Islet of Langerhans (tissue), 1 donor: ENCODE measurements at regions not wholly inside any gene's neighbourhood (a gene's known extent, or its start where the extent isn't known, plus 50 kb on each side); places are given as distances from the start of the nearest gene placed in this dataset.
"Not testable (repeated sequence)": the region's sequence is repeated elsewhere in the genome, so short reads cannot be mapped to it uniquely, and the experiment has no call there.

Experiments
- FAIRE-seq: peaks from one replicate; lab custom pipeline; 2011; peaks lifted over from hg19 to GRCh38; lab: Jason Lieb, UNC

DNA sequence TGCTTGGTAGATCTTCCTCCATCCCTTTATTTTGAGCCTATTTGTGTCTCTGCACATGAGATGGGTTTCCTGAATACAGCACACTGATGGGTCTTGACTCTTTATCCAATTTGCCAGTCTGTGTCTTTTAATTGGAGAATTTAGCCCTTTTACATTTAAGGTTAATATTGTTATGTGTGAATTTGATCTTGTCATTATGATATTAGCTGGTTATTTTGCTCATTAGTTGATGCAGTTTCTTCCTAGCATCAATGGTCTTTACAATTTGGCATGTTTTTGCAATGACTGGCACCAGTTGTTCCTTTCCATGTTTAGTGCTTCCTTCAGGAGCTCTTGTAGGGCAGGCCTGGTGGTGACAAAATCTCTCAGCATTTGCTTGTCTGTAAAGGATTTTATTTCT is 72.4 kb downstream of the HNRNPD start:
- not testable (repeated sequence) for FAIRE-seq

DNA sequence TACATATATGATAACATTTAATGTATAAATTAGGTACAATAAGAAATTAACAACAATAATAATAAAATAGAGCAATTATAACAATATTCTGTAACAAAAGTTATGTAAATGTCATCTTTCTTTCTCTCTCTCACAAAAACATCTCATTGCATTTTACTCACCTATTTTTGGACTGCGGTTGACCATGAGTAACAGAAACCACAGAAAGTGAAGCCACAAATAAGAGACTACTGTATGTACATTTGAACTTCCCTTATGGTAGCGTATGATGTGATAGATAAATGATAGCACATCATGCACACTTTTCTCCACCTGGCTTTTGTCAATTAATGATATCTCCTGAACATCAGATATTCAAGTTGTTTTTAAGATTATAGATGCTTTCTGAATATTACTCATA is 80.5 kb downstream of the HNRNPD start:
- FAIRE-seq = no peak

DNA sequence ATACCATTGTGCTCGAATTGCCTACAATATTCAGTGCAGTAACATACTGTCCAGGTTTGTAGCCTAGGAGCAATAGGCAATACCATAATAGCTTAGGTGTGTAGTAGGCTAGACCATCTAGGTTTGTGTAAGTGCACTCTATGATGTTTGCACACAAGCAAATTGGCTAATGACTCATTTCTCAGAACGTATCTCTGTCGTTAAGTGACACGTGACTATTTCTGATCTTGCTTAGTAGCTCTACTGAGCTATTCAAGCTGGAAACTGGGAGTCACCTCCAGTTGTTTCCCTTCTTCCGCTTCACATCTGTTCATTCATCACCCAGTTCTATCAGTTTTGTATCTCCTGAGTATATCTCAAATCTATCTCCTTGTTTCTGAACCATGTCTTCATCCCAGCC is 86.1 kb downstream of the HNRNPD start:
- FAIRE-seq = no peak

DNA sequence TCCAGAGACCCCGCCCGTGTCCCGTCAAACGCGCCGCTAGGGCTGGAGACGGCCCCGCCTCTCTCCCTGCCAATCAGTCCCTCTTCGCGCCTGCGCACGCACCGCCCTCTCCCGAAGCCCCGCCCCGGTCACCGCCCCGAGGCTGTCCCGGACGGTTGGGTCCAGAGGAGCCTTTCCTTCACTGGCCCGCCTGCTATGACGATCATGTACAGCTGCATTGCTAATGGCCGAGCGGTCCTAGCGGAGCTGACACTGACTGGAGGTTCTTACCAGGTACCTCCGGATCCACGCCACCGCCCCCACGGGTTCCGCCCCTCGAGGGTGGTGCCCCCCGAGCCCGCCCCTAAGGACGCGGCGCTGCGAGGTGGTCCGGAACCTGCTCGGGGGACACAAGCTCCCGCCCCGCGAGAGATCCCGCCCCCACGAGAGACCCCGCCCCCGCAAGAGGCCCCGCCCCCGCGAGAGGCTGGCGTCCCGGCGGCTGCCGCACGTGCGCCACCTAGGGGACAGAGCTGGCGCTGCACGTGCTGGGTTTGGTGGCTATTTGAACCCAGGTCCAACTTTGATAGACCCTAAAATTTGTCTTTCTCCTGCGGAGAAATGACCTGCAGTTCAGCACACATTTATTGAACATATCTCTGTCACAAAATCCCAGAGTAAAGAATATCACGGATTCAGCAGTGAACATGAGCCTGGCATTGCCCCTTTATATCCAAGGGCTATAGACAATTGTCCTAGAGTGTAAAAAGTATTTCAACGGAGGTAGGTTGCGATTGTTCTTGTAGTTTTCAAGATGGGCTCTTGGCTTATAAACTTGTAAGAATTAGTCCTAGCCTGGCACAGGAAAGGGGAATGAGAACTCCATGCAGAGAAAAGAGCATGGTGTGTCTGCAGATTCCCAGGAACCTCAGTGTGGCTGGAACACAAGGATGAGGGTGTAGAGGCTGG is 88.7 kb downstream of the HNRNPD start:
- peak; percentile 74 for FAIRE-seq

DNA sequence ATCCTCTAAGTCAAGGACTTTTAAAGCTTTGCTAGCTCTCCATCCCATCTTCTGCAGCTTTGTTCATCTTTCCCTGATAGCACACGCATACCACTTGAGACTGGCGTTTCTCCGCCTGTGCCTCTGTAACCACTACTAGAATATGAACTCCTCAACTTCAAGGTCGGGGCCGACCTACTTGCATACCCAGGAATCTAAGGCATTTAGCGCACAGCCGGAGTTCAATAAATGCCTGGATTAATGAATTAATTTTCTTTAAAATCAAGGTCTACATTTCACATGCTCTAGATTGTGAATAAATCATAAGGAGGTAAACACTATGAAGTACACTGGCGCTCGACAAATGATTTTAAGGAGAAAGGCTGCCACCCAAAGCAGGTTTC is 89.3 kb downstream of the HNRNPD start:
- FAIRE-seq = no peak

DNA sequence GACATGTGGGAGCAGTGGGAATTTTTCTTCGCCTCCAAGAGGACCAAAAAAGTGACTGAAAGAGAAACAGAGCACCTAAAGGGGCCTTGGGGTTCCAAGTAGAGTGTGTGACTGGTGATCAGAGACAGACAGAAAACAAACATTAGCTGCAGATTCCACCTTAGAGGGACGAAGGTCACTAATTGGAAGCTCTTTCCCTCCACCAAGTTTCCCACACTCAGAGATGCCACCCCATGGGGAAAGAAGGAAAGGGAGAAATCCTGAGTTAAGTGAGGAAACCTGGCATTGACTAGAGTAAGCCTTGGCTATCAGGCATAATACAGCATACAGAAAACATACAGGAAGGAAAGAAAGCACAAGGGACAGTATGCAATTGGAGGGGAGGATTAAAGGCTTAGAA is 90.9 kb downstream of the HNRNPD start:
- no peak for FAIRE-seq

DNA sequence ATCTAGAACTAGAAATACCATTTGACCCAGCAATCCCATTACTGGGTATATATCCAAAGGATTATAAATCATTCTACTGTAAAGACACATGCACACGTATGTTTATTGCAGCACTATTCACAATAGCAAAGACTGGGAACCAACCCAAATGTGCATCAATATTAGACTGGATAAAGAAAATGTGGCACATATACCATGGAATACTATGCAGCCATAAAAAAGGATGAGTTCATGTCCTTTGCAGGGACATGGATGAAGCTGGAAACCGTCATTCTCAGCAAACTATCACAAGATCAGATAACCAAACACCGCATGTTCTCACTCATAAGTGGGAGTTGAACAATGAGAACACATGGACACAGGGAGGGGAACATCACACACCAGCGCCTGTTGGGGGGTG is 94.2 kb downstream of the HNRNPD start:
- FAIRE-seq = not testable (repeated sequence)

DNA sequence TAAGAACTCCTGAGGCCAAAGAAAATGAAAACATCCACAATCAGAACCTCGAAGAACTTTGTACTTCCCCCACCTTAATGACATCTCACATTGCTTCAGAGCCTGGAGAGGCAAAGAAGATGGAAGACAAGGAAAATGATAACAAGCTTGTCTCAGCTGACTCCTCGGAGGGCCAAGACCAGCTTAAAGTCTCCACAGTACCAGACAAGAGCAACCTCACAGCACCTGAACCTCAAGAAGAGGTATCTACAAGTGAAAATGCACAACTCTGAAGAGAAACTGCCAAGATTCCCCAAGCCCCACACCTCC is 97.5 kb downstream of the HNRNPD start:
- FAIRE-seq = no peak

DNA sequence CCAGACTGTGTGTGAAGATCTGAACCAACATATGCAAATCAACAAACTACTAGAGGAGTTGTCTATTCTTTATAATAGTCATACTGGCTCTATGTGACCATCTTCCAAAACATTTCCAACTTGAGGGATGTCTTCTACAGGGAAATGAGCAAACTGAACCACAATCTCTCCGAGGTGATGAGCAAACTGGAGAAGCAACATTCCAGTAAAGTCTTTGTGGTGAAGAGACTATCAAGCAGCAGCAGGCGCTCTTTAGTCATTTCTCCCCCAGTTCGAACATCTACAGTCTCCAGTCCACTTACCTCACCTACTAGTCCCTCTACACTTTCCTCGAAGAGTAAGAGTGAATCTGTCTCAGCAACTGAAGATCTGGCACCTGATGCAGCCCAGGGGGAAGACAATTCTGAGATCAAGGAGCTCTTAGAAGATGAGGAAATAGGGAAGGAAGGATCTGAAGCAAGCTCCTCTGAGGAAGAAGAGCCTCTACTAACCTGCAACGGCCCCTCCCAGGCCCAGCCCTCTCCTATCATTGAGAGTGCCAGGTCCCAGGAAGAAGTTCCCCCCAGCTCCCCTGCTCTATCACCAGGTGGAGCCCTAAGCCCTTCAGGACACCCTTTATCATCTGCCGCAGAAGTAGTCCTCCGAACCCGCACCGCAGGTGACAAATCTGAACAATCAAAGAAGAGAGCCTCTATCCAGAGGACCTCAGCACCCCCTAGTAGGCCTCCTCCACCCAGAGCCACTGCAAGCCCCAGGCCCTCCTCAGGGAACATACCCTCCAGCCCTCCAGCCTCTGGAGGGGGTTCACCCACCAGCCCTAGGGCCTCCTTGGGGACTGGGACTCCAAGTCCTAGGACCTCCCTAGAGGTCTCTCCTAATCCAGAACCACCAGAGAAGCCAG is 98.1 kb downstream of the HNRNPD start:
- no peak for FAIRE-seq

DNA sequence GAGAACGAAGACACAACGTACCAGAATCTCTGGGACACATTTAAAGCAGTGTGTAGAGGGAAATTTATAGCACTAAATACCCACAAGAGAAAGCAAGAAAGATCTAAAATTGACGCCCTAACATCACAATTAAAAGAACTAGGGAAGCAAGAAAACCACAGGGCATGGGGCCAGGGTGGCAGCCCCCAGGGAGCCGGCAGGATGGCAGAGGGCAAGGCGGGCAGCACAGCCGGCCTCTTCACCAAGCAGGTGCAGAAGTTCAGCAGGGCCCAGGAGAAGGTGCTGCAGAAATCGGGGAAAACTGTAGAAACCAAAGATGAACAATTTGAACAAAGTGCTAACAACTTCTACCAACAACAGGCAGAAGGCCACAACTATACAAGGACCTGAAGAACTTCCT is 99.1 kb downstream of the HNRNPD start:
- not testable (repeated sequence) for FAIRE-seq

DNA sequence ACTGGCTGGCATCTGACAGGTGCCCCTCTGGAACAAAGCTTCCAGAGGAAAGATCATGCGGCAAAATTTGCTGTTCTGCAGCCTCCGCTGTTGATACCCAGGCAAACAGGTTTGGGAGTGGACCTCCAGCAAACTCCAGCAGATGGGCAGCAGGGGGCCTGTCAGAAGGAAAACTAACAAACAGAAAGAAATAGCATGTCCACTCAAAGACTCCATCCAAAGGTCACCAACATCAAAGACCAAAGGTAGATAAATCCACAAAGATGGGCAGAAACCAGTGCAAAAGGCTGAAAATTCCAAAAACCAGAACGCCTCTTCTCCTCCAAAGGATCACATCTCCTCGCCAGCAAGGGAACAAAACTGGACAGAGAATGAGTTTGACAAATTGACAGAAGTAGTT is 101.3 kb downstream of the HNRNPD start:
- not testable (repeated sequence) for FAIRE-seq

DNA sequence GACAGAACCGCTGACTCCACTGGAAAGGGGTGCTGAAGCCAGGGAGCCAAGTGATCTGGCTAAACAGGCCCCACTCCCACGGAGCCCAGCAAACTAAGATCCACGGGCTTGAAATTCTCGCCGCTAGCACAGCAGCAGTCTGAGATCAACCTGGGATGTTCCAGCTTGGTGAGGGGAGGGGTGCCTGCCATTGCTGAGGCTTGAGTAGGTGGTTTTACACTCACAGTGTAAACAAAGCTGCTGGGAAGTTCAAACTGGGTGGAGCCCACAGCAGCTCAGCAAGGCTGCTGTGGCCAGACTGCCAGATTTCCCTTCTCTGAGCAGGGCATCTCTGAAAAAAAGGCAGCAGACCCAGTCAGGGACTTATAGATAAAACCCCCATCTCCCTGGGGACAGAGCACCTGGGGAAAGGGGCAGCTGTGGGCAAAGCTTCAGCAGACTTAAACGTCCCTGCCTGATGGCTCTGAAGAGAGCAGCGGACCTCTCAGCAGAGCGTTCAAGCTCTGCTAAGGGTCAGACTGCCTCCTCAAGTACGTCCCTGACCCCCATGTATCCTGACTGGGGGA is 101.8 kb downstream of the HNRNPD start:
- FAIRE-seq = not testable (repeated sequence)

DNA sequence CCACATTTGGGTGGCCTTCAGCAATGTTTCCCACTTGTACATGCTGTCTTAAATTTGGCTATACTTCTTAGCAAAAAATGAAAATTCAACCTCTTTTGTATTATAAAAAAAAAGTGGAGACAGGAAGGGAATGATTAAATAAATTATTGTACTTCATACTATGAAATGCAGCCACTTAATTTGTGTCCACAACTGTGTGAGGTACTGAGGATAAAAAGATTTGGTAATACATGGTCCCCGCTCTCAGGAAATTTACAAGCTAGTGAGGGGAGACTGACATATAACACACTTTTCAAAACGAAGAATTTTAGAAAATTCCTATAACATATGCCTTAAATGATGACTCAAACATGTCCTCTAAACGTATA is 105.0 kb downstream of the HNRNPD start:
- no peak for FAIRE-seq

DNA sequence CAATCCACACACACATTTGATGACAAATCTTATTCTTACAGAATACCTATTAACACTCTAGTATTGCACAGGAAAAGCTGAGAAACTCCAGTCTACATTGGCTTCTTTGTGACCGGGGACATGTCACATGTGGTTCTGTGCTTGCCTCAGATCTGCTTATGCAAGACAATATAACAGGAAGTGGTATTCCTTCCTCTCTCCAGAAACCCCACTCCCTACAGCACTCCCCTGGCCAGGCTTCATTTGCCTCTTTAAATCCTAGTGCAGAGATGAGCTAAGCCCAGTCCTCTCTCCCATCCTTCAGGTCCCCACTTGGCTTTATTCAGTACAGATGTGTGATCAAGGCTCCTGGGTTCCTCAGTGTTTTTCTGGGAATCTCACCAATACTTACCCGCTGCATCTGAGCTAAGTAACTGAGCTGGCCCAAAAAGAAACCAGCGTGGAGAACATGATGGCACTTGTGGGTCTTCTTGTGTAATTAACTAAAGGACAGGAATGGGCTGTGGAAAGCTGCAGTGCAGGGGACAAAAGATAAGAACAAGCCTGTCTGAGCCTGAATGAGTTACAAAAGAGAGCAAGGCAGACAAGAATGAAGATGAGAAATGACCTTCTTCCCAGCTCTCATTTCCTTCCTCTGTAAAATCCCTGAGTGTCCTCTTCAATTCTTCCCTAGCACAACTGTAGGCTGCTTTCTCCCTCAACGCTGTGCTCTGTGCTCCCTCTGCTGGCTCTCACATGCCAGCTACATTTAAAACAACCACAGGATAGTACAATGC is 105.6 kb downstream of the HNRNPD start:
- peak; percentile 13 for FAIRE-seq

DNA sequence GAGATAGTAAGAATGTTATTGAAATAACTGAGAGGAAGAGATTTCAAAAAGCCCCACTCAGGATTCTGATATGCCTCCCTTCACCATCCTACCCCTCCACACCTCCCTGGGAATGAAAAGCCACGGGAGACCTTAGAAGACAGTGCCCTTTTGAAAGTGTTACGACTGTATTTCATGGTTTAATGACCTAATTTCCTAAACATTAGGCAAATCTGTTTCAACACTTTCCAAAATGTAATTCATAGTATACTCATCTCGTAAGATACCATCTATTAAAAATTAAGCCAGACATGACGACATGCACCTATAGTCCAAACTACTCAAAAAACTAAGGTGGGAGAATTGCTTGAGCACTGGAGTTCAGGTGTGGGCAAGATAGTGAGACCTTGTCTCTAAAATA is 106.3 kb downstream of the HNRNPD start:
- FAIRE-seq = no peak

DNA sequence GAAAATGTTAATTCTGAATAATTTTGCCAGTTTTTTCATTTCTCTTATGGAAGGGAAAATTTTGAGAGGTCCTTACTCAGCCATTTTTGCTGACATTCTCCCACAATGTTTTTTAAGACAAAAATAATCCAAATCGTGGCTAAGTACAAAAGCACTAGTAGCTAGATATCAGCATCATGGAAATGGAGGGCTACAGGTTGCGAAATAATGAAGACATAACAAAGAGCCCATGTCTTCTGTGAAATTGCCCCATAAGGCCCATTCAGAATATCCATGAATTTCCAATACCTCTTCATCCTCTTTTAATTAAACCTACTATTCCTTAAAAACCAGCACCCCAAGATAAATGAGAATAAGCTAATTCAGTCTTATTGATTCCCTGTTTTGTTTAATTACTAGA is 107.4 kb downstream of the HNRNPD start:
- no peak for FAIRE-seq

DNA sequence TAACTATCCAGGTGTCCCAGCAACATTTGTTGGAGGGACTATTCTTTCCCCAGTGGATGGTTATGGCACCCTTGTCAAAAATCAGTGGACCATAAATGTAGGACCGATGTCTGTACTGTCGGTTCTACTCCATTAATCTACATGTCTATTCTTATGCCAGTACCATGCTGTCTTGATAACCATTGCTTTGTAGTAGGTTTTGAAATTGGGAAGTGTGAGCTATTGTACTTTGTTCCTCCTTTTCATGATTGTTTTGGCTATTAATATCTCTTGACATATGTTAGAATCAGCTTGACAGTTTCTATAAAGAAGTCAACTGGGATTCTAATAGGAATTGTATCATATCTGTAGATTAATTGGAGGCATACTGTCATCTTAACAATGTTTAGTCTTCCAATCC is 112.7 kb downstream of the HNRNPD start:
- FAIRE-seq = no peak

DNA sequence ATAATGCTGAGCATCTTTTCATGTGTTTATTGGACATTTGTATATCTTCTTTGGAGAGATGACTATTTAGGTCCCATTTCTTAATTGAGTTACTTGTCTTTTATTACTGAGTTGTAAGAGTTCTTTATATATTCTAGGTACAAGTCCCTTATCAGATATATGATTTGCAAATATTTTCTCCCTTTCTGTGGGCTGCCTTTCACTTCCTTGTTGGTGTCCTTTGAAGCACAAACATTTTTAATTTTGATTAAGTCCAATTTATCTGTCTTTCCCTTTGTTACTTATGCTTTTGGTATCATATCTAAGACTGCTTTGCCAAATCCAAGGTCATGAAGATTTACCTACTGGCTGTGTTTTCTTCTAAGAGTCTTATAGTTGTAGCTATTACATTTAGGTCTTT is 113.2 kb downstream of the HNRNPD start:
- no peak for FAIRE-seq

DNA sequence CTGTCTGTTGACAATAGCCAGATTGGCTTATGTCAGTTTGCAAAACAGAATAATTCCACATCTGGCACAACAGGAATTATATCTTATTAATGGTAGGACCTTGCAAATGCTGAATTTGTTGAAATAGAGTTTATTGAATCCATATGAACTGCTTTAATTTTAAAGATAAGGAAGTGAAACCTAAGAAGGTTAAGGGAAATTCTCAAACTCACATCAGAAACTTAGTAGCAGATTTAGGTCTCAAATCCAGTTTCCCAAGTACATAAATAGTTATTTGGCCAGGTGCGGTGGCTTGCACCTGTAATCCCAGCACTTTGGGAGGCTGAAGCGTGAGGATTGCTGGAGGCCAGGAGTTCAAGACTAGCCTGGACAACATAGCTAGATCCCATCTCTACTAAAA is 117.1 kb downstream of the HNRNPD start:
- FAIRE-seq = no peak

DNA sequence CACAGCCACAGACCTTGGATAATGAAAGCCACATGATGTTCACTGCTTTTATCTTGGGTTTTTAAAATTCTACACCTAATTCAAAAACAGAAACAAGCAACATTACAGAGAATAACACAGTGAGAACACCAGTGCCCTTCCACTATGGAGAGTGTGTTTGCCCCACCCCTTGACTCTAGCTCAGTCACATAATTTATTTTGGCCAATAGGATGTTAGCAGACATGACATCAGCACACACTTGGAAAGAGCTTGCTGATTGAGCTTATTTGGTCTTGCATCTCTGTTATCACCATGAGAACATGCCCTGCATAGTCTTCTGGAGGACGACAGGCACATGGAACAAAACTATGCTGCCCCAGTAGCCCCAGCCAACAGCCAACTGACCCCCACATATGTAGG is 118.1 kb downstream of the HNRNPD start:
- no peak for FAIRE-seq

DNA sequence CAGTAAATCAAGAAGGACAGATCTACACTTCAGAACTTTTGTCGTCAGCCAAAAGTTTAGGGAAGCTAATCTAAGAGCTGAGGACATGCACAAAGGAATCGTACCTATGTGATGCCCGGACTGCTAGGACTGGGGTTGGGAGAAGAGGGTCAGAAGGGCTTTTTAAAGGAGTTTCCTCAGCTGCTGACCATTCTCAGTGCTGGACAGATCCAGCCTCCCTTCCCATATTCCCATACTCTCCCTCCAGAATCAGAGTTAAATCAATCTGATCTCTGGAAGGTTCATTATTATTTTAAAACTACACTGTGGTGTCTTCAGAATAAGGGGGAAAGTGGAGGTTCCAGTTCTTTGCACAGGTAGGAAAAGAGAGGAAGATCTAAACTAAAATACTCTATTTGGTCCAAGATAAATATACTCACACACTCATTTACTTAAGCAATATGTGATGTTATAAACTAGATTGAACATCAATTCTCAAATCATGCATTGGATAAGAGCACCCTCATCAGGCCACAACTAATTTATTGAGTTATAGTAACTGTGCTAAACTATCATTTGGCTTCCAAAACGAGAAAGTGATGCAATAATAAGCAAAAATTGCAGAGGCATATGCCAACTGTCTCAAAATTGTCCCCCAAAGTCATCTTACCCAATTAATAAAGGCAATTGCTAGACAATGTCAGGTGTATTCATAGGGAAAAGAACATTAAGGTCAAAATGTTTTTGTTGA is 124.7 kb downstream of the HNRNPD start:
- no peak for FAIRE-seq

DNA sequence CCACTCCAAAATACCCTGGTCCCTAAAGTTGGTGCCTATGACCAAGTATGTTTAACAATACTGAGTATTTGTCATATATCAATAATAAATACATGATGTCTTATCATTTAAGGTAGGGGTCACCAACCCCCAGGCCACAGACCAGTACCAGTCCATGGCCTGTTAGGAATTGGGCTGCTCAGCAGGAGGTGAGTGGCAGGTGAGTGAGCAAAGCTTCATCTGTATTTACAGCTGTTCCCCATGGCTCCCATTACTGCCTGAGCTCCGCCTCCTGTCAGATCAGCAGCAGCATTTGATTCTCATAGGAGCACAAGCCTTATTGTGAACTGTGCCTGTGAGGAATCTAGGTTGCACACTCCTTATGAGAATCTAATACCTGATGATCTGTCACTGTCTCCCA is 126.2 kb downstream of the HNRNPD start:
- FAIRE-seq = no peak
